ENCODE measurements at regions not wholly inside any gene's neighbourhood (a gene's known extent, or its start where the extent isn't known, plus 50 kb on each side); places are given as distances from the start of the nearest gene placed in this dataset.

- TF ChIP-seq CTCF (IDR thresholded peaks at IDR 0.05; ENCODE audit: insufficient read depth, low read depth, low read length) (no peak), EZH2 (IDR thresholded peaks at IDR 0.05; ENCODE audit: insufficient read depth, low read length) (no peak)
These were observed 328.5 kb upstream of the FGF16 start for GRCh38 chrX:77118686-77119085.
